Stomach (tissue), 4 donors: ENCODE measurements at regions not wholly inside any gene's neighbourhood (a gene's known extent, or its start where the extent isn't known, plus 50 kb on each side); places are given as distances from the start of the nearest gene placed in this dataset.

ENCODE experiments used
- CTCF ChIP-seq, 7 experiments: fragments of 450-650 bp in 4 of 7; fragments of 200-600 bp in 3 of 7; sonication (generic) in 3 of 7; IDR thresholded peaks; one replicate each; pipeline ENCODE4 v1.5.1; 2016 to 2019; ENCODE audit warnings: antibody characterized with exemption in 7 of 7, control low read depth in 2 of 7, mild to moderate bottlenecking in 1 of 7
- EP300 ChIP-seq: sonication (generic); formaldehyde crosslinking; IDR thresholded peaks from one replicate; pipeline ENCODE4 v1.6.1; 2017; ENCODE audit warnings: antibody characterized with exemption

GRCh38 chr2:122743021-122743675 is 987.7 kb downstream of the TSN start:
- TF ChIP-seq CTCF (IDR thresholded peaks at IDR 0.05) (no peak), EP300 (no peak)
